HG03175 (cell line): ENCODE measurements at regions not wholly inside any gene's neighbourhood (a gene's known extent, or its start where the extent isn't known, plus 50 kb on each side); places are given as distances from the start of the nearest gene placed in this dataset.
A peak's percentile ranks its signal among the peaks of the same experiment; 100 is the strongest.
"Not testable (repeated sequence)": the region's sequence is repeated elsewhere in the genome, so short reads cannot be mapped to it uniquely, and the experiment has no call there.

ENCODE experiments used
- ATAC-seq: cut with Tn5 transposase; IDR thresholded peaks from one replicate; pipeline ENCODE4 v1.9.1; 2021; ENCODE audit warnings: mild to moderate bottlenecking, moderate library complexity; ENCODE audit not compliant: unreplicated experiment

GRCh38 chrX:140074851-140075250, 109.5 kb upstream of the CXorf66 start:
- not testable (repeated sequence) for ATAC-seq

- ATAC-seq, result no peak
These were observed 105.7 kb upstream of the CXorf66 start for GRCh38 chrX:140071037-140071436.

DNA sequence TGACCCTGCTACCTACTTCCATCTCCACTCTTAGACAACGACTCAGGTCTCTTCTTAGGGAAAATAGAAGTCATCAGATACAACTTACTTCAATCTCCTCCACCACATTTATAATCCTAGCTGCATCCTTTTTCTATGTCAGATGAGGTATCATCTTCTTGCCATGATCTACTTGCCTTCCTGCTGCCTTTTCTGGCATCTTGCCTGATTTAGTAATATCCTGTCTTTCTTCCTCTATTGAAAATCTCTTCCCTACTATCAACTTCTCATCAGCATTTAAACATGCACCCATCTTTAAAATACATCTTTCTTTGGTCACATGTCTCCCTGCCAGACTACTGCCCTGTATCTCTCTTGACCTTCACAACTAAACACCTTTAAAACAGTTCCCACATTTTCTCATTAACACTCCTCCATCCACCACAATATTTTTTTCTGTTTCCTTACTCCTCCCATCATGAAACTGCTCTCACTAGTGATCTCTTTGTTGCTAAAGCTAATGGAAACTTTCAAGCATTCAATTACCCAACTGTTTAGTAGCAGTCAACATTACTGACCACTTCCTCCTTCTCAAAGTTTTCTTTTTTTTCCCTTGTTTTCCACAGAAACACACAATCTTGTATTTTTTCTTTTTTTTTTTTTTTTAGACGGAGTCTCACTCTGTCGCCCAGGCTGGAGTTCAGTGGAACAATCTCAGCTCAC, 100.8 kb upstream of the CXorf66 start:
- ATAC-seq, result no peak

DNA sequence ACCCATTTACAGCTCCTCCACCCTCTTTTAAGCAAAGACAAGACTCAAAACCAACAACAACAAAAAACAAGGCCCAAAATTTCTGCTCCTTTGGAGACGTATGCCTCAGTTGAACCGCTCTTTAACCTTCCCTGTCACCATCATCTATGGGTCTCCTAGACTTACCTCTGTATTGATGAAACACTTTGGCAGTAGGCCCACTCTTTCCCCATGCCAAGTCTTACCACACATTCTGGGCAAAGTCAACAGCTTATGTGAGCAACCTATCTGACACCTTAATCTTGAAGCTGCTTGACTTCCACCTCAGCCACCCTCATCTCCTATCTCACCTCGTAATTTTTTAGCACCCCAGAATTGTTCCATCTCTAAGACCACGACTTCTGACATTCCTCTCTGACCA, 99.7 kb upstream of the CXorf66 start:
- no peak for ATAC-seq

GRCh38 chrX:140057001-140057411, 91.7 kb upstream of the CXorf66 start:
- peak; percentile 97 for ATAC-seq

- no peak for ATAC-seq
These were observed 88.5 kb upstream of the CXorf66 start for GRCh38 chrX:140053846-140054245.

DNA sequence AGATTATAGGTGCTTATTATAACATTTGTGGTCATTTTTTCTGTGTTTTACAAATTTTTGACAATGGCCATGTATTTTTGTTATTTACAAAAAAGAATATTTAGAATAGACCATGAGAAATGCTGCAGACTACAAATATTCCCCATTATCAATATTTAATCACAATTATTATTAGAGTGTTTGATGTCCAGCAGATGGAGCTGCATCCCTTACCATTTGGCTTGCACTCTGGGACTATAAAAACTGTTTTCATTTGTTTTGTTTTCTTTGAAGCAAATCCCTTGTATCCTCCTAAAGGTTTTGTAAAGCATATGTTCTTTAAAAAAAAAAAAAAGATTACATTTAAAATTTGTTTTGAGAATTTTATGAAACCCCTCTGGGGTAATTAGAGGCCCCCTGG, 85.6 kb upstream of the CXorf66 start:
- no peak for ATAC-seq

DNA sequence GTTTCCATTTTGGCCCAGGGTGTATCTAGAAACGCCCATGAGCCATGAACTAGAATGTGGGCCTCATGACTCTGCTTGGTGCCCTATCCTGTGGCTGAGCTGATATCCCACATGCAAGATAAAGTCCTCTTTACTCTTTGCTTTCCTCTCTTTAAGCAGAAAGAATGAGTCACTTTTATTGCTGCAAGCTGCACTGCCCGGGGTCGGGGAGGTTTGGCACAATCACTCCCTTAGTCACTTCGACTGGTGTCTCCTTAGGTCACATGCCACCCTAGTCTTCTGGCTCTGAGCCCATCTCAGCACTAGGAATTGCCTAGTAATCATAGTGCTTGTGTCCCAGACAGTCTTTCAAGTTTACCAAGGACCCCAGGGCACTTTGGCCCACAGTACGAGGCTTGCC, 75.1 kb upstream of the CXorf66 start:
- no peak for ATAC-seq

- ATAC-seq, result no peak
These were observed 73.5 kb upstream of the CXorf66 start for GRCh38 chrX:140038842-140039241.

- no peak for ATAC-seq
These were observed 69.6 kb upstream of the CXorf66 start for GRCh38 chrX:140034916-140035315.

- no peak for ATAC-seq
These were observed 57.2 kb upstream of the CXorf66 start for GRCh38 chrX:140022482-140022881.

GRCh38 chrX:140019134-140019533, 53.8 kb upstream of the CXorf66 start:
- ATAC-seq, result not testable (repeated sequence)
